H9 (cell line): ENCODE measurements at regions not wholly inside any gene's neighbourhood (a gene's known extent, or its start where the extent isn't known, plus 50 kb on each side); places are given as distances from the start of the nearest gene placed in this dataset.

ENCODE experiments used
- DNase-seq: peaks from one replicate; pipeline ENCODE4 v3.0.0-alpha.2; 2017
- H2AFZ ChIP-seq: one replicate; pipeline ENCODE4 v1.6.1; 2013; ENCODE audit warnings: mild to moderate bottlenecking, low read length, control low read depth, moderate library complexity
- H2AK5ac ChIP-seq: 2 replicates; pipeline ENCODE4 v1.6.1; 2013; ENCODE audit warnings: low read length, control low read depth, mixed read lengths; ENCODE audit not compliant: insufficient read length
- H2BK120ac ChIP-seq: one replicate; pipeline ENCODE4 v1.6.1; 2013; ENCODE audit warnings: low read depth, mild to moderate bottlenecking, low read length, control low read depth, inconsistent platforms; ENCODE audit not compliant: poor library complexity, severe bottlenecking
- H2BK12ac ChIP-seq: 2 replicates; pipeline ENCODE4 v1.6.1; 2013; ENCODE audit warnings: low read length, control low read depth, mixed read lengths, low read depth; ENCODE audit not compliant: insufficient read length
- H2BK15ac ChIP-seq: 2 replicates; pipeline ENCODE4 v1.6.1; 2013; ENCODE audit warnings: low read depth, low read length, control low read depth
- H2BK20ac ChIP-seq: one replicate; pipeline ENCODE4 v1.6.1; 2013; ENCODE audit warnings: low read depth, mild to moderate bottlenecking, low read length, control low read depth, inconsistent platforms; ENCODE audit not compliant: poor library complexity, severe bottlenecking
- H2BK5ac ChIP-seq: 2 replicates; pipeline ENCODE4 v1.6.1; 2013; ENCODE audit warnings: low read length, control low read depth, mixed read lengths; ENCODE audit not compliant: insufficient read length
- H3K14ac ChIP-seq: 2 replicates; pipeline ENCODE4 v1.6.1; 2013; ENCODE audit warnings: low read length, control low read depth; ENCODE audit not compliant: insufficient read depth
- H3K18ac ChIP-seq: 2 replicates; pipeline ENCODE4 v1.6.1; 2013; ENCODE audit warnings: low read depth, mild to moderate bottlenecking, mixed read lengths, low read length, control low read depth; ENCODE audit not compliant: insufficient read length
- H3K23ac ChIP-seq: 2 replicates; pipeline ENCODE4 v1.6.1; 2013; ENCODE audit warnings: low read length, control low read depth, mixed read lengths, low read depth; ENCODE audit not compliant: insufficient read length
- H3K23me2 ChIP-seq: 2 replicates; pipeline ENCODE4 v1.6.1; 2013; ENCODE audit warnings: low read depth, mild to moderate bottlenecking, mixed read lengths, low read length, control low read depth; ENCODE audit not compliant: insufficient read length, poor library complexity, severe bottlenecking
- H3K27ac ChIP-seq: 2 replicates; pipeline ENCODE4 v1.5.1; 2013; ENCODE audit warnings: low read length, control low read depth, mixed read lengths, low read depth; ENCODE audit not compliant: insufficient read length
- H3K27me3 ChIP-seq: 2 replicates; pipeline ENCODE4 v1.6.1; 2013; ENCODE audit warnings: low read length, control low read depth, inconsistent platforms; ENCODE audit not compliant: insufficient read depth
- H3K4ac ChIP-seq: 2 replicates; pipeline ENCODE4 v1.6.1; 2013; ENCODE audit warnings: low read depth, mild to moderate bottlenecking, control low read depth, inconsistent platforms, low read length, moderate library complexity
- H3K4me1 ChIP-seq: 2 replicates; pipeline ENCODE4 v1.6.1; 2013; ENCODE audit warnings: low read length, control low read depth, inconsistent platforms; ENCODE audit not compliant: insufficient read depth
- H3K4me2 ChIP-seq: 2 replicates; pipeline ENCODE4 v1.6.1; 2013; ENCODE audit warnings: low read length, control low read depth, mixed read lengths; ENCODE audit not compliant: insufficient read length, insufficient read depth
- H3K56ac ChIP-seq: 2 replicates; pipeline ENCODE4 v1.6.1; 2013; ENCODE audit warnings: low read depth, mild to moderate bottlenecking, mixed read lengths, low read length, control low read depth; ENCODE audit not compliant: insufficient read length
- H3K79me1 ChIP-seq: 2 replicates; pipeline ENCODE4 v1.6.1; 2013; ENCODE audit warnings: low read depth, mild to moderate bottlenecking, moderate library complexity, low read length, control low read depth, inconsistent platforms; ENCODE audit not compliant: insufficient read depth, poor library complexity, severe bottlenecking
- H3K79me2 ChIP-seq: 2 replicates; pipeline ENCODE4 v1.6.1; 2013; ENCODE audit warnings: low read length, control low read depth, inconsistent platforms; ENCODE audit not compliant: insufficient read depth
- H3K9ac ChIP-seq: 2 replicates; pipeline ENCODE4 v1.6.1; 2013; ENCODE audit warnings: low read length, control low read depth, mixed read lengths; ENCODE audit not compliant: insufficient read length; ENCODE audit errors: extremely low read depth
- H3K9me3 ChIP-seq: one replicate; pipeline ENCODE4 v1.6.1; 2013; ENCODE audit warnings: low read depth, low read length, inconsistent platforms; ENCODE audit not compliant: control insufficient read depth
- H3T11ph ChIP-seq: one replicate; pipeline ENCODE4 v1.6.1; 2013; ENCODE audit warnings: mild to moderate bottlenecking, low read length, control low read depth, inconsistent platforms
- H4K20me1 ChIP-seq: one replicate; pipeline ENCODE4 v1.6.1; 2013; ENCODE audit not compliant: control insufficient read depth, insufficient read length, insufficient read depth
- H4K5ac ChIP-seq: 2 replicates; pipeline ENCODE4 v1.6.1; 2013; ENCODE audit warnings: low read depth, mild to moderate bottlenecking, mixed read lengths, low read length, control low read depth; ENCODE audit not compliant: insufficient read length
- H4K8ac ChIP-seq: replicated peaks from 2 replicates; pipeline ENCODE4 v1.6.1; 2013; ENCODE audit warnings: low read length, control low read depth, mixed read lengths, low read depth; ENCODE audit not compliant: insufficient read length
- H4K91ac ChIP-seq: 2 replicates; pipeline ENCODE4 v1.6.1; 2013; ENCODE audit warnings: low read depth, mild to moderate bottlenecking, moderate library complexity, mixed read lengths, low read length, control low read depth; ENCODE audit not compliant: insufficient read length
- H3K27ac Mint-ChIP-seq, 3 experiments: 2 replicates in 2 of 3; 3 replicates in 1 of 3; pipeline ENCODE4 v1.8.0; 2020 to 2021; ENCODE audit warnings: mixed read lengths in 3 of 3, mild to moderate bottlenecking in 1 of 3, moderate library complexity in 1 of 3
- H3K27me3 Mint-ChIP-seq: 2 replicates; pipeline ENCODE4 v1.8.0; 2021; ENCODE audit warnings: low read depth, mild to moderate bottlenecking, moderate library complexity, mixed read lengths
- H3K36me3 Mint-ChIP-seq, 3 experiments: 2 replicates in 2 of 3; 3 replicates in 1 of 3; pipeline ENCODE4 v1.8.0; 2020 to 2021; ENCODE audit warnings: low read depth in 3 of 3, mixed read lengths in 3 of 3; ENCODE audit not compliant: insufficient read depth in 1 of 3
- H3K4me1 Mint-ChIP-seq, 2 experiments: 2 replicates each; pipeline ENCODE4 v1.8.0; 2020; ENCODE audit warnings: mixed read lengths in 2 of 2
- H3K4me3 Mint-ChIP-seq, 2 experiments: 2 replicates in 1 of 2; 3 replicates in 1 of 2; pipeline ENCODE4 v1.8.0; 2020 to 2021; ENCODE audit warnings: mild to moderate bottlenecking in 2 of 2, mixed read lengths in 2 of 2, moderate library complexity in 1 of 2
- H3K9me3 Mint-ChIP-seq, 2 experiments: 2 replicates in 1 of 2; 3 replicates in 1 of 2; pipeline ENCODE4 v1.8.0; 2020; ENCODE audit warnings: mild to moderate bottlenecking in 2 of 2, mixed read lengths in 2 of 2, moderate library complexity in 1 of 2
- WGBS: extraction: QIAGEN DNeasy Blood & Tissue Kit; methylation state at CpG from one replicate; pipeline ENCODE4 v1.1.7; 2013; ENCODE audit warnings: missing lambda C conversion rate, low lambda C conversion rate, mixed read lengths; ENCODE audit not compliant: insufficient read length; ENCODE audit errors: extremely low coverage; 5-methylcytosine and 5-hydroxymethylcytosine counted together
- TF ChIP-seq, protein P1 (sequence below): fragments of 200-600 bp; sonication (generic); conservative IDR thresholded peaks from 3 replicates; pipeline ENCODE4 v1.8.0; 2021; ENCODE audit warnings: antibody characterized with exemption, mild to moderate bottlenecking

GRCh38 chr10:44325157-44325556 is 59.7 kb downstream of the CXCL12 start:
- TF ChIP-seq, protein P1, sequence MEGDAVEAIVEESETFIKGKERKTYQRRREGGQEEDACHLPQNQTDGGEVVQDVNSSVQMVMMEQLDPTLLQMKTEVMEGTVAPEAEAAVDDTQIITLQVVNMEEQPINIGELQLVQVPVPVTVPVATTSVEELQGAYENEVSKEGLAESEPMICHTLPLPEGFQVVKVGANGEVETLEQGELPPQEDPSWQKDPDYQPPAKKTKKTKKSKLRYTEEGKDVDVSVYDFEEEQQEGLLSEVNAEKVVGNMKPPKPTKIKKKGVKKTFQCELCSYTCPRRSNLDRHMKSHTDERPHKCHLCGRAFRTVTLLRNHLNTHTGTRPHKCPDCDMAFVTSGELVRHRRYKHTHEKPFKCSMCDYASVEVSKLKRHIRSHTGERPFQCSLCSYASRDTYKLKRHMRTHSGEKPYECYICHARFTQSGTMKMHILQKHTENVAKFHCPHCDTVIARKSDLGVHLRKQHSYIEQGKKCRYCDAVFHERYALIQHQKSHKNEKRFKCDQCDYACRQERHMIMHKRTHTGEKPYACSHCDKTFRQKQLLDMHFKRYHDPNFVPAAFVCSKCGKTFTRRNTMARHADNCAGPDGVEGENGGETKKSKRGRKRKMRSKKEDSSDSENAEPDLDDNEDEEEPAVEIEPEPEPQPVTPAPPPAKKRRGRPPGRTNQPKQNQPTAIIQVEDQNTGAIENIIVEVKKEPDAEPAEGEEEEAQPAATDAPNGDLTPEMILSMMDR = no peak
- no peaks in the 10 kb centered on the region; a peak in 1 of 5 replicates for H3K9me3 Mint-ChIP-seq
- no peaks in the 10 kb centered on the region for H3K36me3 Mint-ChIP-seq
- Histone ChIP-seq H2BK120ac (no peak overlapping the region), H4K91ac (no peak overlapping the region), H3K4me1 (no peaks in the 10 kb centered on the region), H3K4ac (no peak overlapping the region), H3K9me3 (no peaks in the 10 kb centered on the region), H3K23ac (no peak overlapping the region), H3K4me2 (no peak overlapping the region), H2BK5ac (no peak overlapping the region), H2BK20ac (no peak overlapping the region), H3K56ac (no peak overlapping the region), H4K5ac (no peak overlapping the region), H3K23me2 (no peaks in the 10 kb centered on the region), H3K79me1 (no peaks in the 10 kb centered on the region), H2BK15ac (no peak overlapping the region), H2AFZ (no peak overlapping the region), H3K79me2 (no peaks in the 10 kb centered on the region), H3K9ac (no peak overlapping the region), H3T11ph (no peak overlapping the region), H2AK5ac (no peak overlapping the region), H3K27ac (no peak overlapping the region), H2BK12ac (no peak overlapping the region), H4K8ac (no peak overlapping the region), H3K14ac (no peak overlapping the region), H3K27me3 (no peaks in the 10 kb centered on the region), H3K18ac (no peak overlapping the region), H4K20me1 (no peaks in the 10 kb centered on the region)
- H3K4me1 Mint-ChIP-seq = no peaks in the 10 kb centered on the region
- WGBS = no CpG with 5 or more reads among the region's 3 CpGs
- no peak overlapping the region for H3K4me3 Mint-ChIP-seq
- no peak overlapping the region for H3K27ac Mint-ChIP-seq
- DNase-seq = no peak
- peaks cover 15% of the 10 kb centered on the region for H3K27me3 Mint-ChIP-seq
